DND-41 (cell line): ENCODE measurements at regions not wholly inside any gene's neighbourhood (a gene's known extent, or its start where the extent isn't known, plus 50 kb on each side); places are given as distances from the start of the nearest gene placed in this dataset.

ENCODE experiments used
- ATAC-seq: fragments of 200-7000 bp; cut with Tn5 transposase; 3 replicates; pipeline ENCODE4 v1.9.1; 2021; ENCODE audit warnings: low read depth; ENCODE audit not compliant: insufficient read depth
- DNase-seq: peaks from one replicate; pipeline ENCODE4 v3.0.0-alpha.2; 2020
- H2AFZ ChIP-seq: 2 replicates; pipeline ENCODE4 v1.6.0; 2012; ENCODE audit warnings: low read depth, low read length
- H3K27ac ChIP-seq: 2 replicates; pipeline ENCODE4 v1.5.1; 2012; ENCODE audit warnings: low read length, inconsistent platforms
- H3K27me3 ChIP-seq: fragments of 200-600 bp; sonication (generic); 2 replicates; pipeline ENCODE4 v1.6.0; 2012; ENCODE audit warnings: low read length, mild to moderate bottlenecking, inconsistent platforms; ENCODE audit not compliant: insufficient read depth, poor library complexity
- H3K36me3 ChIP-seq: 2 replicates; pipeline ENCODE4 v1.5.1; 2012; ENCODE audit warnings: low read length, inconsistent platforms; ENCODE audit not compliant: insufficient read depth
- H3K4me1 ChIP-seq: 2 replicates; pipeline ENCODE4 v1.5.1; 2012; ENCODE audit warnings: mild to moderate bottlenecking, low read length; ENCODE audit not compliant: insufficient read depth
- H3K4me2 ChIP-seq: 2 replicates; pipeline ENCODE4 v1.6.0; 2012; ENCODE audit warnings: mild to moderate bottlenecking, moderate library complexity, low read length, inconsistent platforms; ENCODE audit not compliant: insufficient read depth
- H3K4me3 ChIP-seq, 2 experiments: fragments of 200-600 bp in 1 of 2; shearing (Covaris generic) in 1 of 2; 2 replicates each; pipeline ENCODE4 v1.5.1; 2012 to 2016; ENCODE audit warnings: inconsistent platforms in 2 of 2, low read length in 2 of 2, mild to moderate bottlenecking in 2 of 2, low read depth in 1 of 2, moderate library complexity in 1 of 2
- H3K79me2 ChIP-seq: 2 replicates; pipeline ENCODE4 v1.6.0; 2012; ENCODE audit warnings: low read length, inconsistent platforms; ENCODE audit not compliant: insufficient read depth
- H3K9ac ChIP-seq: 2 replicates; pipeline ENCODE4 v1.6.0; 2012; ENCODE audit warnings: low read depth, mild to moderate bottlenecking, inconsistent platforms, low read length, moderate library complexity
- H3K9me3 ChIP-seq: 2 replicates; pipeline ENCODE4 v1.5.1; 2012; ENCODE audit warnings: low read length, moderate library complexity, mild to moderate bottlenecking, inconsistent platforms; ENCODE audit not compliant: insufficient read depth, severe bottlenecking
- H4K20me1 ChIP-seq: 2 replicates; pipeline ENCODE4 v1.6.0; 2012; ENCODE audit warnings: low read length; ENCODE audit not compliant: insufficient read depth
- CTCF ChIP-seq: IDR thresholded peaks from 2 replicates; pipeline ENCODE4 v1.5.1; 2012; ENCODE audit warnings: borderline replicate concordance, low read length, moderate library complexity, mild to moderate bottlenecking; ENCODE audit not compliant: poor library complexity, severe bottlenecking; ENCODE audit errors: extremely low read depth
- EZH2 ChIP-seq: IDR thresholded peaks from 3 replicates; pipeline ENCODE4 v1.6.1; 2012; ENCODE audit warnings: borderline replicate concordance, low read depth, mild to moderate bottlenecking, moderate library complexity, low read length, inconsistent platforms; ENCODE audit not compliant: severe bottlenecking

DNA sequence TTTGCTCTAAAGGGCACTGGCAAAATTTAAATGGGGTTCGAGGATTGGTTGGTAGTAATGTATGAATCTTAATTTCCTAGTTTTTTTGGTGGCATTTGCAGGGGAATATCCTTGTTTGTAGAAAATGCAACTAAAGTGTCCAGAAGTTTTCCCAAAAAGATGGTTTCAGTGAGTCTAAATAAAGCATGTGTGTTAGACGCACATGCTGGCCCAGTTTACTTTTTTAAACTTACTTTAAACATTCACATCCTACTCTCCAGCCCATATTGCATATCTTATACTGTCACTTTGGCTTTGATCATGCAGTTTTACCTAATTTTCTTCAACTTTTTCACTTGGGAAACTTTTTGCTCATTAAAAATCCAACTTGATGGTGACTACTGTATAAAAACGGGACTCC lies 744.0 kb upstream of the CELF2 start:
- DNase-seq (no peak), ATAC-seq (no peak)
- Histone ChIP-seq H3K36me3 (no peaks in the 10 kb centered on the region), H3K79me2 (no peaks in the 10 kb centered on the region), H3K4me2 (no peak overlapping the region), H3K9me3 (no peaks in the 10 kb centered on the region), H3K4me3 (no peak overlapping the region), H3K9ac (no peak overlapping the region), H3K27ac (no peak overlapping the region), H3K27me3 (no peaks in the 10 kb centered on the region), H4K20me1 (no peaks in the 10 kb centered on the region), H2AFZ (no peak overlapping the region), H3K4me1 (no peaks in the 10 kb centered on the region)
- no peak for TF ChIP-seq CTCF

DNA sequence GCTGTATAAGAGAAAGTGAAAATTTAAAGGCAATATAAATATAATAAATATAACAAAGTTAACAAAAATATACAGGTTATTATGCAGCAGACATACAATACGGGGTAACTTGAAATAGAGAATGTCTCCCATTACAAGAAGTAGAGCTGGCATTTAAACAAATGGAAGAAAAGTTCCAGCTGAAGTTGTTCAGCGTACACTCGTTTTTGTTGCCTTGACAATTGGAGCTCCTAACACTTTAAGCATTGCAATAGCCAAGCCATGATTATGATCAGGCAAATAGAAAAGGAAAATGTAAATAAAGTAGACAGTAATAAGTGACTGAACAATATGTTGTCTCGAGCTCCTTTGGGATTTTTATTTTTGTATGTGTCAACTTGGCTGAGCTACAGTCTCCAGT lies 737.8 kb upstream of the CELF2 start:
- no peak overlapping the region for H2AFZ ChIP-seq
- no peak overlapping the region for H3K27ac ChIP-seq
- H4K20me1 ChIP-seq: no peaks in the 10 kb centered on the region
- no peak for DNase-seq
- H3K79me2 ChIP-seq: no peaks in the 10 kb centered on the region
- H3K36me3 ChIP-seq: no peaks in the 10 kb centered on the region
- H3K9me3 ChIP-seq: no peaks in the 10 kb centered on the region
- H3K4me3 ChIP-seq: no peak overlapping the region
- H3K4me1 ChIP-seq: no peaks in the 10 kb centered on the region
- no peak for ATAC-seq
- H3K27me3 ChIP-seq: no peaks in the 10 kb centered on the region
- no peak overlapping the region for H3K9ac ChIP-seq
- no peak overlapping the region for H3K4me2 ChIP-seq
- no peak for TF ChIP-seq CTCF

DNA sequence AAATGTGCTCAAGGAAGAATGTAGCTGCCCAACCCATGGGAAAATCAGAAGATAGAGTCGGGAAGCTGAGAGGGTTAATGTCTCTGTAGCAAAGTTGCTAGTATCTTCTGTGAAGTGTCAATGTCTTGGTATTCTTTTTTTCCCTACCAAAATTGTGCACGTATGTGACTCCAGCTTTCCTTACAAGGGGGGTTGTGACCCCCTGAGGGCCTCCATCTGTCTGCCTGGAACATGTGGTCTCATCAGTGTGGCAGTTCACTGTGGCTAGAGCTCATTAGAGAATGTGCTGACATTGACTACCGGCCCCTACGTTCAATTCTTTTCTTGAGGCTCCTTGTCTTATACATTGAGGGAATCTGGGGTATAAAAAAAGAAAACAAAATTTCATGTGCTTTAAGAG lies 725.2 kb upstream of the CELF2 start:
- no peak overlapping the region for H3K9ac ChIP-seq
- H3K4me1 ChIP-seq: no peaks in the 10 kb centered on the region
- no peak for TF ChIP-seq EZH2
- no peak for TF ChIP-seq CTCF
- H3K79me2 ChIP-seq: no peaks in the 10 kb centered on the region
- no peaks in the 10 kb centered on the region for H3K36me3 ChIP-seq
- no peak overlapping the region for H3K27ac ChIP-seq
- H4K20me1 ChIP-seq: no peaks in the 10 kb centered on the region
- DNase-seq (no peak), ATAC-seq (no peak)
- H3K4me3 ChIP-seq: no peak overlapping the region
- H2AFZ ChIP-seq: no peak overlapping the region
- H3K4me2 ChIP-seq: no peak overlapping the region
- no peaks in the 10 kb centered on the region for H3K27me3 ChIP-seq
- H3K9me3 ChIP-seq: no peaks in the 10 kb centered on the region

DNA sequence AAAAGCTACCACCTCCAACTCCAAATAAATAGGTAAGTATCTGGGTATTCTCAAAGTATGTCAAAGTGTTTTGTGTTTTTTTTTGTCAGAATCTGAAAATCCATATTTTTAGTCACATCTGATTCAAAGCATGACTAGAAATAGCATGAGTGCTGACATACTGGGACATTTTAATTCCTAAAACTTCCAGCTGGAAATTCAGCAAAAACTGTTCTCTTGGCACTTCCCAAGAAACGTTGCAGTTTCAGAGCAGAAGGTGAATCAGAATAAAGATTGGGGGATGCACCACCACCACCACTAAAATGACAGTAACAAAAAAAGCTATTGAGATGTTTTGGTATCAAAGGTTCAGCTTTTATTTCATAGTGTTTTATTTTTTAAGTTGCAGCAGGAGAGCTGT lies 724.6 kb upstream of the CELF2 start:
- no peak for TF ChIP-seq CTCF
- TF ChIP-seq EZH2: no peak
- no peaks in the 10 kb centered on the region for H3K27me3 ChIP-seq
- no peak overlapping the region for H3K9ac ChIP-seq
- no peaks in the 10 kb centered on the region for H3K79me2 ChIP-seq
- no peak overlapping the region for H3K27ac ChIP-seq
- H3K4me2 ChIP-seq: no peak overlapping the region
- H3K4me1 ChIP-seq: no peaks in the 10 kb centered on the region
- H3K4me3 ChIP-seq: no peak overlapping the region
- ATAC-seq (no peak), DNase-seq (no peak)
- H3K9me3 ChIP-seq: no peaks in the 10 kb centered on the region
- H4K20me1 ChIP-seq: no peaks in the 10 kb centered on the region
- H3K36me3 ChIP-seq: no peaks in the 10 kb centered on the region
- no peak overlapping the region for H2AFZ ChIP-seq
